NCI-H226 (cell line): ENCODE measurements at regions not wholly inside any gene's neighbourhood (a gene's known extent, or its start where the extent isn't known, plus 50 kb on each side); places are given as distances from the start of the nearest gene placed in this dataset.

Source experiments
- DNase-seq: peaks from one replicate; pipeline ENCODE4 v3.0.0-alpha.2; 2015

GRCh38 chr13:72208112-72208645, 341.2 kb upstream of the DACH1 start:
- DNase-seq, result no peak

- no peak for DNase-seq
These were observed 338.8 kb upstream of the DACH1 start for GRCh38 chr13:72205773-72206172.

- DNase-seq, result peak; percentile 75
These were observed 337.3 kb upstream of the DACH1 start for GRCh38 chr13:72204291-72204690.

GRCh38 chr13:72201726-72202125, 334.7 kb upstream of the DACH1 start:
- DNase-seq, result no peak

DNA sequence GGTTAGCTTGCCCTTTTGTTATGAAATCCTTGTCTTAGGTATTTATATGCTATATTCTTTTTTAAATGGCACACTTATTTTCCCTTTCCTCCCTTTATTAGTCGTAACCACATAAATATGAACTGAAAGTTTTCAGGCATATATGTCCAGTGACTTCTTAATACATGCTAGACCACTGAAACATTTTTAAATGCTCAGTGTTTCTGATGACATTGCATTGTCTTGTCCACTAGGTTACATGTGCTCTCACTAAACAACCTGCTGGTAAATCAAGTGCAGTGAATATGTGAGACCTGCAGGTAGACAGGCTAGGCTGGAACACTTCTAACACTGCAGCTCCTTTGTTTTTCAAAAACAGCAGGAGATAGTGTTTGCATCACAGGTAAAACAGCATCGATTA, 332.6 kb upstream of the DACH1 start:
- DNase-seq, result no peak

DNA sequence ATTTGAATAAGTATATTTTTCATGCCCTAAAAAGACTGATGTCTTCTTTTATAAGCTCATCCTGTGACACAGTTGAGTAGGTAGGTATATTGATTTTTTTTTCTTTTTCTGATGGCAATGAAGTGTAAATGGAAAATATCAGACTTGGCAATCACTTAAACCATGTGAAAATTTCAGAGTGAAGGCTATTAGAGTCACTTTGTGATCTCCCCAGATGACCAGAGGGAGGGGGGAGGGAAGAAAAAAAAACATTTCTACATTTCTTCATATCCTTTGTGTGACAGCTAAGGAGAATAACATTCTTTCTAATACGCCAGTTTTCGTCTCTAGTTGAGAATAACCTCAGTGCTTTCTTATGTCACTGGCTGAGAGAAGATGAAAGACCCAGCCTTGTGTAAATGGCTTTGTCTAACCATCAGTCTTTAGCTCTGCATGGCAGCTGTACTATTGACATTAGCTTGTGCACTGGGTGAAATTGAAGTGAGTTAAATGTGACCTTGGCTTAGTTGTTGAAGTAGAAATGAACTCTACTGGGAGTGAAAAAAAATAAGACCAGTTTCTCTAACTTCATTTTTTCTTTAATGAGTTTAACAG, 332.1 kb upstream of the DACH1 start:
- no peak for DNase-seq

GRCh38 chr13:72198042-72198441, 331.0 kb upstream of the DACH1 start:
- DNase-seq, result no peak

- DNase-seq, result no peak
These were observed 328.2 kb upstream of the DACH1 start for GRCh38 chr13:72195044-72195704.

DNA sequence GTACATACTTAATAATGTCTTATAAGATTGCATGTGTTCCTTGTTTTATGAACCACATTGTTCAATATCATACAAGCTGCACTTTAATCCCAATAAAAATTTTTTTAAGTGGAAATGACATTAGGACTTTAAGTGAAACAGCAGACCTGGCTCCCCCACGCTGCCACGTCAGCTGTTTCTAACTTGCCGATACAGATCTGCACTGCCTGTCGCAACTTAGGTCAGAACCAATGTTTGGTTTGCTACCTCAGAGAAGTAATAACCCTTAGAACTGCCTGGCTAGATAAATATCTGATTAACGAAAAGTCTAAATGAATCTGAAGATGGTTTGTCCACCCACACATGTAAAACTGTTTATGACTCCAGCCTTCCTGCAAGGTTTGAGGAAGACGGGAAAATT, 327.5 kb upstream of the DACH1 start:
- DNase-seq, result no peak

DNA sequence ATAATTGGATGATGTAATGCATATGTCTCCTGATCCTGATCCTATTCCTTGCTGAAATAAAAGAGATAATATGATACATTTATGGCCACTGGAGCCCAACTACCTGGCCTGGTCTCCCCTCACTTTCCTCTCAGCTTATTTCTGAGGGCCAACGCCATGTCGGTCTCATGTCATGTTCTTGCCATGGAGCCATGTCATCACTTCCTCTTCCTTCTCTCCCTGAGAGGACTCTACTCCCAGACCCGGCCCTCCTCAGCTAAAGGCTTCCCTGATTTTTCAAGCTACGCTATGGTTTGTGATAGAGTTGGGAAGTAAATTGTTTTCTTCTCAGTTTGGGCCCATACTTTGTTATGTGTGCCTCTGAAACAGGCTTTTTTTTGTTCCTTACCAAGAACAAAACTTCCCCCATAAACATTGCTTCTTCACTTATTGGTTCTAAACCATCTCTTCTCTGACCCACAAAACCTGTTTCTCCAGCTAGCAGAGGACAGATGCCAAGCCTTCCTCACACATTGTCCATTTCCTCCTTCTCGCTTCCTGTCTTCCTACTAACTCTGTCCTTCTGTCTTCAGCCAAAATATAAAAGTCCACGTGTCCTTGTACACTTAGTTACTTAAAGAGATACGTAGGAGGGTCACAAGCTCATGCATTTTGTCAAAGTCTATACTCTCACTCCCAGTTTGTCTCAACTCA, 319.9 kb upstream of the DACH1 start:
- DNase-seq, result no peak

DNA sequence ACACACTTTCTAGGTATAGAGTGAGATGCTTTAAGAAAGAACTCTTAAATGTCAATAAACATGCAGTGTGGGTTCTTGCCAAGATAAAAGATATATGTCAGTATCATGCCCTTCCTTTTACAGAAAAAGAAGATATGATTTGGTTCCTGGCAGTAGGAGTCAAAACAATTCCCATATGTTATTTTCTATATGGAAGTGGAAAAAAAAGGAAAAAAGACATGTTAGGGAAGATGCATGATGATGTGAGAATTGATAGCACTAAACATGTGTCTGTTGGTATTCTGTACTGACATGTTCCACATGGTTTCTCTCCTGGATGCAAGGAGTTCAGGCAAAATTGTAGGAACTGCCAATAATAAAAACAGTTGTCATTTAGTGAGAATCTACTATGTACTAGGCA, 318.8 kb upstream of the DACH1 start:
- no peak for DNase-seq

DNA sequence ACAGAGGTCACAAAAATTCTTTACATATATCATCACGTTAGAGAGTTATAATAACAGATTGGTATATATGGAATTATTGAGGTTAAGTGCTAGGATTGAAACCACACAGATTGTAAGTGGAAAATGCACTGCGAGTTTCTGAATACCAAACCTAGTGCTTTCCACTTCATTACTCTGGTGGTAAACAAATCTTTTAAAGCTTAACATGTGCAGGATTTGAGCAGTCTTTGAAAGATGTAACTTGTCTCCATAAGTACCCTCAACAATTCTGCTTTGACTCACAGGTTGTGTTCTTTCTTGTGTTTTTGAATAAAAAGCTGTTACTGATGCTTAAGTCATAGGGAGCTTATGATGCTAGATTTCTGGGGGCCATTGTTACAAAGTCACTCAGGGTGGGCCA, 314.7 kb upstream of the DACH1 start:
- no peak for DNase-seq

DNA sequence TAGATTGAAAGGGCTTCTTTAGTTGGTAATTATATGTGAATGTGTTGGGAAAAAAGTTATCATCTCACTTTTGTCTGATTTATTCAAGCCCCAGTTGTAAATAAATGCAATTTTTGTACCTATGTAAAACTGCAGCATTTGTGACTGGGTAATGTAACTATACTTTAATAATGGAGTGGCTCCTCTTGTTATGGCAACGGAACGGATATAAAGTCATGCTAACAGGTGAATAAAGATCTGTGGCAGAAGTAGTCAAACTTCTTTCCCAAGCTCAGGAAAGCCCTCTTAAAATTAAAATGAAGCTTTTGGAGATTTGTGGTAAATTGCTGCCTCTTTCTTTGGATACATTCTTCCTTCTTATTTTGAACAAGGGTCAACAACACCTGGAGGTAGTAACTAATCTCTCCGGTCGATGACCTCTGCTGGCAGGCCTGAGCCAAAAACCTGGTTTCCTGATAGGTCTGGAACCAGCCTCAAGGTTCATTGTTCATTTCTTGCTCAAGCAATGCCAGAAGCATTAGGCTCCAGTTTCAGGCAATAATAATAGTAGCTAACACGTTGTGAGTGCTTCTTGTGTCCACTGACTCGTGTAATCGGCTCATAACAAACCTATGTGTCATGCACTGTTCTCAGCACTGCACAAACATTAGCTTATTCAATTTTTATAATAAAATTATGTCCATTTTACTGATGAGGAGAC, 313.4 kb upstream of the DACH1 start:
- peak; percentile 60 for DNase-seq

GRCh38 chr13:72174549-72174948, 307.5 kb upstream of the DACH1 start:
- DNase-seq, result no peak

- DNase-seq, result no peak
These were observed 303.6 kb upstream of the DACH1 start for GRCh38 chr13:72170571-72170970.

- no peak for DNase-seq
These were observed 301.3 kb upstream of the DACH1 start for GRCh38 chr13:72168126-72168855.

DNA sequence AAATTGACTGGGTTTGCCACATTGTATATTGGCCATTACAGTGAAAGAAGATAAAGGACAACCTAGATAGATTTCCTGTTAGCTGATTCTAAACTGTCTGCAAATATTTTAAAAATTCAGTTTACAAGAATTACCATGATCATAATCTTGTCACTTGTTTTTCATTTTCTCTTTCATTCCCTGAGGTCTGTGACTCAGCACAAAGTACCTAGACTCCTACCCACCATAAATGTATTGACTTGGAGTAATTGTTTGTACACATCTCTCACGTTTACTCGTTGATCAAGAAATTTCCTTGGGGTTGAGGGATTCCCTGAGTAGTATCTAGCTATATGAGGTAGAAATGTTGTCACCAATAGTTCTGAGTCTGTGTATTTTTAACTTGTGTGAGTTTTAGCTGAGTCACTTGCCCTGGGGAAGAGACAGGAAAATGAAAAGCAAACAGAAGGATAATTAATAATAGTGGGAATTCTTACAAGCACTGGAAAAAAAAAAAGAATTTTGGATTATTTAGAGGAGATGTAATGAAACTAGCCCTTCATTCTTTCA, 299.2 kb upstream of the DACH1 start:
- no peak for DNase-seq

DNA sequence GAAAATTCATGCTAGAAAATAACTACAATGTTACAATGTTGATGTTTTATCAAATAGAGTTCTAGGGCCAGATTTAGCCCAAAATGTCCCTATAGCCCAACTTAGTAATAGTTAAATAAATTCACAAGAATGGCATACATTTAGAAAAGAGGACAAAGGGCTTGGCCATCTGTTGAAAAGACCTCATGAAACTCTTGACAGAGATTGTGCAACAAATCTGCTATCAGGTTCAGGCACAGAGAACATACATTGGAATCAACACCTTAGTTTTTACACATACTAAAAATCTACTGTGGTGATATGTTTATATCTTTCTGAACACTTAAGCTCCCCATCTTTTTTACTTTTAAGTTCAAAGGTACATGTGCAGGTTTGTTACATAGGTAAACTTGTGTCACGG, 298.3 kb upstream of the DACH1 start:
- DNase-seq, result no peak

- no peak for DNase-seq
These were observed 297.8 kb upstream of the DACH1 start for GRCh38 chr13:72164811-72165210.

- DNase-seq, result no peak
These were observed 296.7 kb upstream of the DACH1 start for GRCh38 chr13:72163678-72164077.

- no peak for DNase-seq
These were observed 294.0 kb upstream of the DACH1 start for GRCh38 chr13:72160977-72161376.

DNA sequence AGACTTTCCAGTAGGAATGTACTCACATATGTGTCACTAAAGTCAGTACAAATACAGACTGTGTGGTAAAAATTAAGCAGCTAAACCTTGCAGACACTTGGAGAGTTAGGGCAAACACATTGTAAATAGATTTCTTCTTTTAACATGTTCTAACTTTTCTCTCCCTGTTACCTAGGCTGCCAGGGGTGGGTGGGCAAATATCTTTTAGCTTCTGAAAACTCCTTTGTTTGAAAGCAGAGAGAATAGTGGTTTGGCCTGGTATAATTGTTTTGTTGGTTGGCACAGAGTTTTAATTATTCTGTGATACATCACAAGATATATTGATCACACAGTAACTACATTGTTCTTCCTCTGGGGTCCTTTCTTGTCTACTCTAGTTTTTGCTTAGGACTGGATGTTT, 289.8 kb upstream of the DACH1 start:
- no peak for DNase-seq

DNA sequence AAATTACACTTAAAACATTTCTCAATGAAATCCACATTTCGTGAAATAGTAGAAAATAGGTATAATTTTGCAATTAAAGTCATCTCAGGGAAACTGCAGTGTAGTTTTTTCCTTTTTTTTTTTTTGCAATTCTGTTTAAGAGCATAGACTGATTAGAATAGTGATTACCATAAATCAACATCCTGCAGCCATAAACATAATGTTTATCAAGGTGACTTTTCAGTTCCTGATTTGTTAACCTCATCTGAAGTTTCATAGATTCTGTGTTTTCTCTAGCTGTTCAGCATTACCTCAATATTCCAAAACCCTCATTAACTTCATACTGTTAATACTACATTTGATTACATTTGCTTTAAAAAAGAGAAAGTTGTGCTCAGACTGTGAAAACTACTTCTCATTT, 286.3 kb upstream of the DACH1 start:
- no peak for DNase-seq
